ENCODE measurements at regions not wholly inside any gene's neighbourhood (a gene's known extent, or its start where the extent isn't known, plus 50 kb on each side); places are given as distances from the start of the nearest gene placed in this dataset.
"Not testable (repeated sequence)": the region's sequence is repeated elsewhere in the genome, so short reads cannot be mapped to it uniquely, and the experiment has no call there.

DNA sequence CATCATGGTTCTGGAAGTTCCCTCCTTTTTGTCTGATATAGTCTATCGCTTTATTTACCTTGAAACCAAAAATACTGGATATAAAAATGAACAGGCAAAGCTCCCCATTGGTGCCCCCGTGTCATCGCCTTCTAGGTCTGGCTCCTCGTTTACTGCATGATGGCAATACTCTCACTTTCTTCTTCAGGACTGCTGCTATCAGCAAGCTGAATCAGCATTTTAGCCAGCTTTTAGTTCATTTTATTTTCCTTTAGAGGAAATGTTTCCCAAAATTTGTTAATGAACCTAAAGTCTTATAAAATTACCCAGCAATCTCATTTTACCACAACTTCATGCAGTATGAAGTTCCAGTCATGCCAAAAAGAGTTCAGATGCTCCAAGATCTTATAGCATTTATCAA, 80.5 kb downstream of the ZIC3 start:
- no peak for DNase-seq (ENCODE audit: low spot score)

DNA sequence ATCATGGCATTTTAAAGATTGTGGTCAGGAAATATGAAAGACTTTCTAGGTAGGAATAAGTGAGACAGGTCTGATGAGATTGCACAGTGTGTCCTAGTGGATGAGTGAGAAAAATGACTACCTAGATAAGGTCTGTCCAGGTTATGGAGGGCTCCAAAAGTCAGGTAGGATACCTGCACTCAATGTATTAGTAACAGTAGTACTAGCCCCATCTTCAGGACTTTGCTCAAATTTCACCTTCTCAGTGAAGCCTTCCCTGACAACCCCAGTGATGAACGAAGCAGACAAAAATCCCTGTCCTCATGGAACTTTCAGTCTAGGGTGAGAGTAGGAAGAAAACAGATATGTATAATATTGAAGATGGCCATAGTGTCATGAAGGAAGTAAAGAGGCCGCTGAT, 85.7 kb downstream of the ZIC3 start:
- DNase-seq (ENCODE audit: low spot score), result no peak

- no peak for DNase-seq (ENCODE audit: low spot score)
Measured at GRCh38 chrX:137652086-137652485, 86.2 kb downstream of the ZIC3 start.

DNA sequence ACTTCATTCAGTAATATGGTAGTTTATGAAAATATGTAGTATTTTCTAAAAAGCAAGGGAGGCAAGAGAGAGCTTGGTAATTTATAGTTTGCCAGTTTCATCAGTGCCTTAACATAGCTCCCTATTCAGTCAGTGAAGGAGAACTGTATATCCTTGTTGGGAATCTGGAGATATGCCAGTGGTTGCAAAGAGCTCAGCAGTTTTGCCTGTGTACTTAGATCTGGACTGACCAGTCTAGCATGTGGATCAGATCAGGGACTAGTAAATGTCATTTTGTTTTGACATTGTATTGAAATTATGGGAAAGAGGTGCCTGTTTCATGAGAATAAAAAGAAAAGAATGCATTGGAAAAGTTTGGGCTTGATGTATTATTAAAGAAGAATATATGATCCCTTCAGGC, 88.6 kb downstream of the ZIC3 start:
- no peak for DNase-seq (ENCODE audit: low spot score)

GRCh38 chrX:137667776-137668175, 101.8 kb downstream of the ZIC3 start:
- DNase-seq (ENCODE audit: low spot score), result no peak

GRCh38 chrX:137684591-137684990, 118.7 kb downstream of the ZIC3 start:
- no peak for DNase-seq (ENCODE audit: low spot score)

DNA sequence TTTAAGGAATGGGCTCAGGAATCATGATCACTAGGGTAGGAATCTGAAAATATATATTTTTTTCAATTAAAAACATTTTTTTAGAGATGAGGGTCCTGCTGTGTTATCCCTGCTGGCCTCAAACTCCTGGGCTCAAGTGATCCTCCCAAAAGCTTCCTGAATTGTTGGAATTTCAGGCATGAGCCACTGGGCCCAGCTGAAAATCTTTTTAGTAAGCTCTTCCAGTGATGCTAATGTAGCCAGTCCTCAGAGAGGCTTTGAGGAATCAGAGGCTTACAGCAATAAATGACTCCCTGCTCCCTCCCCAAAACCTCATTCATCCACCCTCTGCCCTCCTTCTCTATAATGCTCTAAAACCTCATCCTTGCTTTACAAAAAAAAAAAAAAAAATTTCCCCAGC, 129.5 kb downstream of the ZIC3 start:
- no peak for DNase-seq (ENCODE audit: low spot score)

GRCh38 chrX:137707348-137707747, 141.4 kb downstream of the ZIC3 start:
- DNase-seq (ENCODE audit: low spot score), result no peak

DNA sequence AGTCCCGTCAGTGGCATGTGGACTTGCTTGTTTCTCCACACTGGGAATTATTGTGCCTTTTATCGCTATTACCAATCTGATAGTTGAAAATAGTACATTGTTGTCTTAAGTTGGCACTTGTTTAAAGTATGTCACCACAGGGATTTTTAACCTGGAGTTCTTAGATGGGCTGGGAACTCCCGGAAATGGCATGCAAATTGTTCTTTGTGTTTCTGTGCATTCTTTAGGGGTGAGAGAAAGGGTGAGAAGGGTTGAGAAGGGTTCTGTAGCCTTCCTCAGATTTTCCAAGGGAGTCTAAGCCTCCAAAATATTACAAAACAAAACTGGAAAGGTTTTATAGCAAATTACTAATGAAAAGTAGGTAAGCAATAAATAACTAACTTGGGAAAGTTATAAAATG, 176.9 kb downstream of the ZIC3 start:
- DNase-seq (ENCODE audit: low spot score), result no peak

GRCh38 chrX:137743414-137743813, 177.5 kb downstream of the ZIC3 start:
- DNase-seq (ENCODE audit: low spot score), result no peak

DNA sequence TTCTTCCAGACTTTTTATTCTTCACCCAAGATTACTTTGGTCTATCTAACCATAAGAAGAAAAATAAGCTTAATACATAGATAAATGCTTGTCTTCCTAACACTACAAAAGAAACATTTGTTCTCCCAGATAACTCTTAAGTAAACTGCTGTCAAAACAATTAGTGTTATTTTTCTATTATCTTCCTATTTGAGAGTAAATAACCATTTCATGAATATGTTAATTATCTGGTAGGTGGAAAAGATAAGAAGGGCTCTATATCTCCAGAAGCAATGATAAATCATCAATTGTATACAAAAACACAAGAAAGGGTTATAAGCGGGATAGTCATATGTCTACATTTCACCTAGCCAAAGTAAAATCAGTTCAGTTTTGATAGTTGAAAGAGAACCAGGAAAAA, 180.4 kb downstream of the ZIC3 start:
- DNase-seq (ENCODE audit: low spot score), result no peak

DNA sequence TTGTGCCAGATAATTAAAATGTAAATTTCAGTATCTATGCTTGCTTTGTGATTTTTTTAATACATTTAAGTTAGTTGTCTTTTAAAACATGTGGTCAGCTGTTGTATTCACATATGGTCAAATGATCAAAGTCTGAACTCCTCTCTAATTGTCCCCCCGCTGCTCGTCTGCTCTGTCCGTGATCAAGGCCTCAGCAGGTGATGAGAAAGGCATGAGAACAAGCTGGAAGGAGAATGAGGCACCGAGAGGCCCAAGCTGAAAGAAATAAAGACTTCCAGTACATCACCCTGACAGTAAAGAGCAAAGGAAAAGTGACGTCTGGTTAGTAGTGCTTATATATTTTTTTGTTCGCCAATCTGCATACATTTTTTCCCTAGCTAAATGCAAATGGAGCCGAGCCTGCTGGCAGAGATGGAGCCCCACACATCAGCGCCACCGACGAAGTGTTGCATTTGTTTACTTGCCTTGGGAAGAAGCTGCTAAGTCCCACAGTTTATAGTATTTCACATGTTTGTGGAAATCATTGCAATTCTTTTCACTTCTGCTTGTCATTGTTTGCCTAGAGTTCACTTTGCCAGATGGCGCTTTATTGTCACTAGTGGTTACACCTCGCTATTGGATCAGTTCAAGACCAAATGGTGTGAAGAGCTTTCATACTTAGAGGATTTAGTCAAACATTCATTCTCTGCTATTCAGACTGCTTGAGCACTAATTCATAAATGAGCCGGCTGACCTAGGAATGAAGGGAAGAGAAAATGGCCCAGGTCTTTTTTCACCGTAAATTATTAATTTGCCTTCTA, 181.5 kb downstream of the ZIC3 start:
- DNase-seq (ENCODE audit: low spot score), result no peak

- no peak for DNase-seq (ENCODE audit: low spot score)
Measured at GRCh38 chrX:137748827-137749226, 182.9 kb downstream of the ZIC3 start.

GRCh38 chrX:137749246-137749645, 183.3 kb downstream of the ZIC3 start:
- DNase-seq (ENCODE audit: low spot score), result no peak

DNA sequence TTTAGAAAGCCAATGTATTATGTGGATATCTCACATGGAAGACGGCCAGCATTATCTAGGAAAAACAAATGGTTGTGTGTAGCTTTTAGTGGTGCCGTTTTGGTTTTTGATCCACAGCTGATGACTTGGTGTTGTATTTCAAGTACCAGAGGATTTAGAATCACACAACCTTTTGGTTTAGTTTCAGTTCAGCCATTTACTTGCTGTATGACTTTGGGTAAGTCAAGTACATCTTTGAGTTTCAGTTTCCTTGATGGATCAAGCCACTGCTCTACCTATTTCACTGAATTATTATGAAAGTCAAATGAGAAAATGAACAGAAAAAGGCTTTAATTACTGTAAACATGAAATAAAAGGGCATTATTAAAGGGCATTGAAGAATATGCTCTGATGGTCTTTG, 205.6 kb downstream of the ZIC3 start:
- no peak for DNase-seq (ENCODE audit: low spot score)

DNA sequence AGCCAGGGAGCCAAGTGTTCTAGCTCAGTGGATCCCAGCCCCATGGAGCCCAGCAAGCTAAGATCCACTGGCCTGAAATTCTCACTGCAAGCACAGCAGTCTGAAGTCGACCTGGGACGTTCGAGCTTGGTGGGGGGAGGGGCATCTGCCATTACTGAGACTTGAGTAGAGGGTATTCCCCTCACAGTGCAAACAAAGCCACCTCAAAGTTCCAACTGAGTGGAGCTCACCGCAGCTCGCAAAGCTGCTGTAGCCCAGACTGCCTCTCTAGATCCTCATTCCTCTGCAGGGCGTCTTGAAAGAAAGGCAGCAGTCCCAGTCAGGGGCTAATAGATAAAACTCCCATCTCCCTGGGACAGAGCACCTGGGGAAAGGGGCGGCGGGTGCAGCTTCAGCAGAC, 226.3 kb downstream of the ZIC3 start:
- DNase-seq (ENCODE audit: low spot score), result no peak

DNA sequence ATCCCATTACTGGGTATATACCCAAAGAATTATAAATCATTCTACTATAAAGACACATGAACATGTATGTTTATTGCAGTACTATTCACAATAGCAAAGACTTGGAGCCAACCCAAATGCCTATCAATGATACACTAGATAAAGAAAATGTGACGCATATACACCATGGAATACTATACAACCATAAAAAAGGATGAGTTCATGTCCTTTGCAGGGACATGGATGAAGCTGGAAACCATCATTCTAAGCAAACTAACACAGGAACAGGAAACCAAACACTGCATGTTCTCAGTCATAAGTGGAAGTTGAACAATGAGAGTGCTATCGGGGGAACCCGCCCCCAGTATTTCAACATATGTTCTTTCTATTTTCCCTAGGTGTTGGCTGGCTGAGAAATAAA, 232.0 kb downstream of the ZIC3 start:
- not testable (repeated sequence) for DNase-seq (ENCODE audit: low spot score)

DNA sequence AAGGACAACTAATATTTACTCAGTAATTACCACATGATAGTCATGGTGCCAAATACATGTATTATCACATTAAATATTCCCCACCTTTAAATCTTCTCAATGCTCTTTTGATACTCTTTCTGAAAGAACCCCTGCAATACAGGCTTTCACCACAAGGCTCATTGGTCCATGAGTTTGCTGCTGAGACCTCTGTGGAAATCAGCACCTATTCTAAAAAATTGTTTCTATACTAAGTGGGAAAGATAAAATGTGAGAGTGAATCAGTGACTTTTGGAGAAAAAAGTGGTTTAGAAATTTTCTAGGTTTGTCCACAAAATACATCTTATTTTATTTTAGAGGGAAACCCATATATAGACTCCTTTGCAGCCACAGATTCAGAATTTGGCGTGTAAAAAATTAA, 257.3 kb downstream of the ZIC3 start:
- no peak for DNase-seq (ENCODE audit: low spot score)

DNA sequence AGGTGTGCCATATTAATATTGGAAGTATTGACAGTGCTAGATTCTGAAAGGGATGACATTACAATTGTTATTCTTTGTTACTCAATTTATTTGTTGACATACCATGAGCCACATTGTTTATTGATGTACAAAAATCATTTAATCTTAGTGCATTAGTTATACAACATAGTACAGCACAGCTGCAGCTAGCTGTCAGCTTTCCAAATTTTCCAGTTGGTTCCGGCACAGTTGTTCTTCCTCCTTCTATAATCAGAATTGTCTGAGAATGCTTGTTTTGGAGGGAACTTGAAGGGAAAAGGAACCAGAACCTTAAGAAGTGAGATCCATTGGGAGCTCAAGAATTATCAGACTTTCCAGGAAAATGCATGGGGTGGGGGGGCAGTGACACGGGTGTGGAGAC, 281.4 kb downstream of the ZIC3 start:
- no peak for DNase-seq (ENCODE audit: low spot score)

DNA sequence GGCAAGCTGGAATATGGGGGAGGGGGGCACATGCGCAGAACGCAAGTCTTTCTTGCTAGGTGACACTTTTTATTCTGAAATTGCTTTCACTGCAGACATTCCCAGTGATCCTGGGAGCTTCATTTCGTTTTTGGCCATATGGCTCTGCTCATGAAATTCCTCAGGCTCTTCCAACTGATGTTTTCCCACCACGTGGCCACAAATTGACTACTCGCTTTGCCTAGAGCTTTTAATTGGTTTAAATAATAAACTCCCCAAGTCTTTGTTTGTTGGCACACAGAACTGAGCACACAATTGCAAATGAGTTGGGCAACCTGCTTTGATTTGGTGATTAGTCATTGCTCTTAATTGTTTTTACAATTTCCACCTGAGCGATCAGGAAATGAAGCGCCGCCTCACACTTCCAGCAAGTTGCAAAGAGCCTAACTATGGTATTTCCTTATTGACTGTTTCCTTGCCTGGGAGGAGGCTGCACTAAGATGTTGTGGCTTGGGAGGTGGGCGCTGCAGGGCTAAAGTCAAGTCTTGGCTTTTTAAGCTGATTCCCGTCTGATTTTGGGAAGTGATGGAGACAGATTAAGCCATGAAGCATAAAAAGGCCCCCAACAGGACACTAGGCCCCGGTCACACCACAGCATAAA, 282.5 kb downstream of the ZIC3 start:
- DNase-seq (ENCODE audit: low spot score), result no peak

DNA sequence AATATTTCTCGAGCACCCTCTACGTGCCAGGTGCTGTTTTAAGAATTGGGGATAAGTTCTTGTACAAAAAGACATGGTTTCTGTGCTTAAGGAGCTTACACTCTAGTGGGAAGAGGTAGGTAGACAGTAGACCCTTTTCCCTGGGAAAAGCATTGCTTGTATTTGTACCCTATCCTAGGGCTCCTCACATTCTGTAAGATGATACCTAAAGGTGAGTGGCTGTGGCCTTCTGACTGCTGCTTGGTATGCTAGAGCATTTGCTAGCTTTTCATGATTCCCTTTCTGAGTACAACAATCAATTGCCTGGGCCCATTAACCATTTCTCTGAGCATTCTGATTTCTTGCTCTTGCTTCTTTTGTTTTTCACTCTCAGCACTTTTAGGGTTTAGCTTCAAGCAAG, 286.6 kb downstream of the ZIC3 start:
- DNase-seq (ENCODE audit: low spot score), result no peak

DNA sequence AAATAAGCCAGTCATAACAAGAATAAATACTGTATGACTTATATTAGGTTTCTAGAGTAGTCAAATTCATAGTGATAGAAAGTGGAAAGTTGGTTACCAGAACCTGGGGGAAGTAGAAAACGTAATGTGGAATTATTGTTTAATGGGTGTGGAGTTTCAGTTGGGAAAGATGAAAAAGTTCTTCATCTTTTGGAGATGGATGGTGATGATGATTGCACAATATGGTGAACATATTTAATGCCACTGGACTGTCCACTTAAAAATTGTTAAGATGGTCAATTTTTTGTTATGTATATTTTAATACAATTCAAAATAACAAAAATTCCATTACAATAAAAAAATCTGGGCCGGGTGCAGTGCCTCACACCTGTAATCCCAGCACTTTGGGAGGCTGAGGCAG, 289.6 kb downstream of the ZIC3 start:
- no peak for DNase-seq (ENCODE audit: low spot score)

DNA sequence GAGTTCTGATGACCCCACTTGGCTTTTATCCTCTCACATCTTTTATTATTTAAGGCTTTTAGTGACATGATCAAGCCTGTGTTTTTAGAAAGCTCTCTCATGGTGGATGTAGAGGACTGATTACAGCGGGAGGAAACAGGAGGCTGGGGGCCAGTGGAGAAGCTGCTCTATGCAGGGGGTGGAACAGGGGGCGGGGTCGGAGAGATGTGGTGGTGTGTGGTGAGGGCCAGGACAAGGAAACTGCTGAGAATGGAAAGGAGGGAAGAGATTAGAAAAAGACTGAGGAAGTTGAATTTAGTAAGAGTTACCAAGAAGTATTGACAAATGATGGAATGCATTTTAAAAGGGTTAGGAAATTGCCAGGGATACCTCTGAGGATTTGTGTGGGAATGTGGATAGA, 292.2 kb downstream of the ZIC3 start:
- no peak for DNase-seq (ENCODE audit: low spot score)

- DNase-seq (ENCODE audit: low spot score), result no peak
Measured at GRCh38 chrX:137878401-137878800, 312.5 kb downstream of the ZIC3 start.
